ENCODE measurements at regions not wholly inside any gene's neighbourhood (a gene's known extent, or its start where the extent isn't known, plus 50 kb on each side); places are given as distances from the start of the nearest gene placed in this dataset.

- Histone ChIP-seq H2AFZ (no peak overlapping the region), H3K4me2 (no peak overlapping the region), H3K9me2 (ENCODE audit: insufficient read depth) (no peaks in the 10 kb centered on the region), H4K20me1 (replicated peaks; ENCODE audit: insufficient read depth) (no peaks in the 10 kb centered on the region), H3K79me2 (replicated peaks; ENCODE audit: insufficient read depth) (no peaks in the 10 kb centered on the region), H3F3A (replicated peaks; ENCODE audit: low read depth) (no peaks in the 10 kb centered on the region), H3K36me3 (ENCODE audit: insufficient read depth) (no peaks in the 10 kb centered on the region), H3K4me1 (ENCODE audit: insufficient read depth) (no peaks in the 10 kb centered on the region), H3K27me3 (ENCODE audit: insufficient read depth) (no peaks in the 10 kb centered on the region), H3K4me3 (no peak overlapping the region), H3K27ac (ENCODE audit: low read depth) (no peak overlapping the region)
- DNase-seq (ENCODE audit: low spot score) (no peak), ATAC-seq (no peak)
- H3K4me1 Mint-ChIP-seq = no peaks in the 10 kb centered on the region
- no peak overlapping the region for H3K27ac Mint-ChIP-seq
- H3K4me3 Mint-ChIP-seq = no peak overlapping the region
- no peaks in the 10 kb centered on the region for H3K9me3 Mint-ChIP-seq
- TF ChIP-seq NANOG (IDR thresholded peaks at IDR 0.05; ENCODE audit: borderline replicate concordance) (no peak), CREB1 (CRISPR knock-in tag; IDR thresholded peaks at IDR 0.05; ENCODE audit: low read depth) (no peak)
- no peaks in the 10 kb centered on the region for H3K36me3 Mint-ChIP-seq (ENCODE audit: low read depth)
- no peaks in the 10 kb centered on the region for H3K27me3 Mint-ChIP-seq (ENCODE audit: insufficient read depth, low read depth, poor library complexity)
Observed at GRCh38 chr2:145845207-145845894, 1325.4 kb upstream of the ZEB2 start.

DNA sequence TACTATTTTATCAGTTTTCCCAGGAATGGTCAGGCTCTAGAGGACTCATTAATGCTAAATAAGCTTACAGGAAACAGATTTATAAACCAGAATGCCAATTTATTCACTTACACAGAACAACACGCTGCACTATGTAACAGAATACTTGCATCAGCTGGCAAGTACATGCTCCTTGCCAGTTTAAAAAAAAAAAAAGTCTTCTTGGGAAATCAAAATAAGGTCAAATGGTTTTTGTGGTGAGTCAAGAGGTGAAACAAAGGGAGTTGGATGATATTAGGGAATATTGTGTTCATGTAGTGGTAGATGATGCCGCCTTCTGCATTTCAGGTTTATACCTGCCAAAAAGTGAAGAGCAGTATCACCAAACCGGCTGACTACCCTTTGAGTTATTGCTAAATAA lies 1322.1 kb upstream of the ZEB2 start:
- H3K27ac Mint-ChIP-seq = no peak overlapping the region; the same call in 1 of the 2 replicates
- no peaks in the 10 kb centered on the region for H4K20me1 ChIP-seq (replicated peaks; ENCODE audit: insufficient read depth)
- no peak overlapping the region for H3K4me3 ChIP-seq
- H3K36me3 Mint-ChIP-seq (ENCODE audit: low read depth) = no peaks in the 10 kb centered on the region
- H3K4me2 ChIP-seq = no peak overlapping the region
- no peaks in the 10 kb centered on the region for H3K79me2 ChIP-seq (replicated peaks; ENCODE audit: insufficient read depth)
- no peak overlapping the region for H3K27ac ChIP-seq (ENCODE audit: low read depth)
- no peak overlapping the region for H2AFZ ChIP-seq
- H3K4me1 ChIP-seq (ENCODE audit: insufficient read depth) = no peaks in the 10 kb centered on the region
- H3K27me3 Mint-ChIP-seq (ENCODE audit: insufficient read depth, low read depth, poor library complexity) = no peaks in the 10 kb centered on the region
- ATAC-seq (no peak), DNase-seq (ENCODE audit: low spot score) (no peak)
- H3K4me1 Mint-ChIP-seq = no peaks in the 10 kb centered on the region
- no peaks in the 10 kb centered on the region for H3K27me3 ChIP-seq (ENCODE audit: insufficient read depth)
- no peaks in the 10 kb centered on the region for H3K9me2 ChIP-seq (ENCODE audit: insufficient read depth)
- no peaks in the 10 kb centered on the region for H3K36me3 ChIP-seq (ENCODE audit: insufficient read depth)
- no peaks in the 10 kb centered on the region for H3K9me3 Mint-ChIP-seq
- H3F3A ChIP-seq (replicated peaks; ENCODE audit: low read depth) = no peaks in the 10 kb centered on the region
- H3K4me3 Mint-ChIP-seq = no peak overlapping the region
- TF ChIP-seq CREB1 (CRISPR knock-in tag; IDR thresholded peaks at IDR 0.05; ENCODE audit: low read depth) (no peak), STAT1 (IDR thresholded peaks at IDR 0.05; ENCODE audit: unreplicated experiment) (no peak), ETS1 (IDR thresholded peaks at IDR 0.05) (no peak), EZH2phosphoT487 (IDR thresholded peaks at IDR 0.05; ENCODE audit: unreplicated experiment) (no peak), EZH2 (IDR thresholded peaks at IDR 0.05; ENCODE audit: low read depth, unreplicated experiment) (no peak), POLR2AphosphoS5 (IDR thresholded peaks at IDR 0.05; ENCODE audit: low read depth) (no peak), NANOG (IDR thresholded peaks at IDR 0.05; ENCODE audit: borderline replicate concordance) (no peak), ZNF331 (CRISPR knock-in tag; IDR thresholded peaks at IDR 0.05; ENCODE audit: low read depth) (no peak), REST (IDR thresholded peaks at IDR 0.05; ENCODE audit: unreplicated experiment) (no peak), JUNB (IDR thresholded peaks at IDR 0.05; ENCODE audit: unreplicated experiment) (no peak), ZNF462 (CRISPR knock-in tag; IDR thresholded peaks at IDR 0.05) (no peak)

Data from GM23338 (cell line).